HG03575 (cell line): ENCODE measurements at regions not wholly inside any gene's neighbourhood (a gene's known extent, or its start where the extent isn't known, plus 50 kb on each side); places are given as distances from the start of the nearest gene placed in this dataset.
"Not testable (repeated sequence)": the region's sequence is repeated elsewhere in the genome, so short reads cannot be mapped to it uniquely, and the experiment has no call there.

Source experiments
- ATAC-seq: cut with Tn5 transposase; IDR thresholded peaks from one replicate; pipeline ENCODE4 v1.9.1; 2021; ENCODE audit not compliant: unreplicated experiment, insufficient number of reproducible peaks, low FRiP score; ENCODE audit errors: extremely low read depth

- ATAC-seq: no peak
Observed at GRCh38 chr22:48507171-48507570, 1320.5 kb downstream of the BRD1 start.

- no peak for ATAC-seq
Observed at GRCh38 chr22:48506506-48507145, 1321.0 kb downstream of the BRD1 start.

DNA sequence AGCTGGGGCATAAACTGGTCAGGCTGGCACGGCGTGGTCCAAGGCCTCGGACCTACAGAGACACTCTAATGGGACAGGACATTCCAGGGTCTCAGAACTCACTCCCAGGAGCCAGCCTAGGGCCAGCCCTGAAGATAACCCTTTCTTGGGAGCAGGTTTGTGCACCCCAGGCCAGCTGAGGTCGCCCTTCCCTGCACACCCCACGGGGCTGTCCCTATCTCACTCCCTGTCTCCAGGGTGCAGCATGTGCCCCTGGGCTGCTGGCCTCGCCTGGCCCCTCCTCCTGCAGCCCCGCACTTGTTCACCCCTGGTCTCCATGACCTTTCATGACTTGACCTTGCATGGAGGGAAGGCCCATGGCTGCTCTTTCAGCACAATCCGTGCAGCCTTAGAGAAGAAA lies 1321.8 kb downstream of the BRD1 start:
- ATAC-seq: no peak

- ATAC-seq: no peak
Observed at GRCh38 chr22:48504519-48505140, 1323.0 kb downstream of the BRD1 start.

DNA sequence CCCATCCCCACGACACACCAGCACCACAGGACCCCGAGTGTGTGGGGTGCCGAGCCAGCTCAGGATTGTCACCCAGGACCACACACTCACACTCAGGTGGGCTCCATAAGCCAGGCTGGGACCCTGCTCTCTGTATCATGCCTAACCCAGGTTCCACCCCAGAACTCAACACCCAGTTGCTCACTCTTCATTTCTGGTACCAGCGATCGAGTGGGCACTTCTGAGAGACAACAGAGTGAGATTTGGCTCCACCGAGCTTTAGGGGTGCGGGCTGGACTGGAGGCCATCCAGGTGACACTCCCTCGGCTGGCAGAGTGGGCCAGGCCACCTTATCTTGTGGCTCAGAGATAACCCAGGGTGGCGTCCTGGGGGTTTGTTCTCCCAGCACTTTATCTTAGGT lies 1323.8 kb downstream of the BRD1 start:
- no peak for ATAC-seq

- no peak for ATAC-seq
Observed at GRCh38 chr22:48503035-48503625, 1324.5 kb downstream of the BRD1 start.

GRCh38 chr22:48501231-48501750 lies 1326.4 kb downstream of the BRD1 start:
- no peak for ATAC-seq

DNA sequence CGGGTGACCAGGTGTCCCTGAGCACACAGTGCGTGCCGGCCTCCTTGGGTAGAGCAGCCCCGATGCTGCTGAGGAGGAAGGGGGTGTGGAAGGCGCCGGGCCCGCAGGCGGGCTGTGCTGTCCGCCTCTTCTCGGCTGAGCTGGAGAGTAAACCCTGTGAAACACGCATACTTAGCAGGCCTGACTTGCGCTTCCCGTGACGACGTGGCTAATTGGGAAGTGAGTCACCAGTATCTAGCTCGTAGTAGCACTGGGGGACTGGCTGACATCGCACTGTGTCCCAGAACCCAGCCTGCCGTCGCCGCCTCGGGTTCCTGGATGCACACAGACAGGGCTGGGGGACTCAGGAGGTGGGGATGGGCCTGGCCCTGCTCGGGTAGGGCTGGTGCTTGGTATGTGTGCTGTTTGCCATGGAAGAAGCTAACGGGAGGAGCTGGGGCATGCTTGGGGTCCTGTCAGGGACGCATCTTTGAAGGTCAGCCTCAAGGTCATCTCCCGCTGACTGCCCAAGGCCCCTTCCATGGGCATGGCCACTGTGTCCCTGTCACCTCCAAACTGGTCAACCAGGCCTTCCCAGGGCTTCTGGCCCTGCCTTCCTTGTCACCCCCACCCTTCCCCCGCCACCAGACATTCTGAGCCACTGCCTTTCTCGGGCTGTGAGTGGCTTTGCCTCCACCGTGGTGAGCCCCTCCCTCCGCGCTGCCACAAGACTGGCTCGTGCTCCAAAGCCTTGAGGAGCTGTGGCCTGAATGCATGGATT lies 1327.0 kb downstream of the BRD1 start:
- ATAC-seq: no peak

- no peak for ATAC-seq
Observed at GRCh38 chr22:48499456-48500425, 1327.9 kb downstream of the BRD1 start.

DNA sequence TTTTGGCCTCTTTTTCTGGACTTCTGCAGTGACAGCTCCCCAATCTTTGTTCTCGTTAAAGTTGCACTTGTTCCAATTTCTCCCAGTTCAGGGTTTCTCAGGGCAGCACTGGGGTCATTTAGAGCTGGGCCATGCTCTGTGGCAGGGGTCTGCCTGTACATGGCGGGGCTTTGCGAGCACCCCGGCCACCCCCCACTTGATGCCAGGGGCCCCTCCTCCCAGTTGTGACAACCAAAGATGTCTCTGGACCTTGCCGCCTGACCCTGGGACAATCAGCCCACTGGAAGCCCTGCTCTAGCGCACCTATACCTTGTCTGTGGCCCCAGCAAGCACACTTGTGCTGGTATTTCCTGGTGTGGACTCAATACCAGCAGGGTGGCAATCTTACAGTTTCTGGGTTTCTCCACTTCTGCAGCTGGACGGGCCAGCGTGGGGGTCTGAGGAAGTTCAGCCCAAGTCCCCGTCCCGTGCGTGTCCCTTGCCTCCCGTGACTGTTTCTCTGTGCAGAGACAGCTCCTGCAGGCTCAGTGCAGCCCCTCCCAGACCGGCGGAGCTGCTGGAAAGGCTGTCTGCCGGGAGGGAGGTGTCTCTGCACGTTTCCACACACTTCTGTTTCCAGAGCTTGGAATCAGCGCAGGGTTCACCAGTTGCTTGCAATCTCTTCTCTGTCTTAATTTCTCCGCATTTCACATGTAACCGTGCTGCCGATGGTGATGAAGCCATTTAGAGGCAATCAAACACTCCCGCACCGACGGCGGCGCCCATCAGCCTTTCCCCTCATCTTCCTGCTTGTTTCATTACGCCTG lies 1328.9 kb downstream of the BRD1 start:
- ATAC-seq: no peak

DNA sequence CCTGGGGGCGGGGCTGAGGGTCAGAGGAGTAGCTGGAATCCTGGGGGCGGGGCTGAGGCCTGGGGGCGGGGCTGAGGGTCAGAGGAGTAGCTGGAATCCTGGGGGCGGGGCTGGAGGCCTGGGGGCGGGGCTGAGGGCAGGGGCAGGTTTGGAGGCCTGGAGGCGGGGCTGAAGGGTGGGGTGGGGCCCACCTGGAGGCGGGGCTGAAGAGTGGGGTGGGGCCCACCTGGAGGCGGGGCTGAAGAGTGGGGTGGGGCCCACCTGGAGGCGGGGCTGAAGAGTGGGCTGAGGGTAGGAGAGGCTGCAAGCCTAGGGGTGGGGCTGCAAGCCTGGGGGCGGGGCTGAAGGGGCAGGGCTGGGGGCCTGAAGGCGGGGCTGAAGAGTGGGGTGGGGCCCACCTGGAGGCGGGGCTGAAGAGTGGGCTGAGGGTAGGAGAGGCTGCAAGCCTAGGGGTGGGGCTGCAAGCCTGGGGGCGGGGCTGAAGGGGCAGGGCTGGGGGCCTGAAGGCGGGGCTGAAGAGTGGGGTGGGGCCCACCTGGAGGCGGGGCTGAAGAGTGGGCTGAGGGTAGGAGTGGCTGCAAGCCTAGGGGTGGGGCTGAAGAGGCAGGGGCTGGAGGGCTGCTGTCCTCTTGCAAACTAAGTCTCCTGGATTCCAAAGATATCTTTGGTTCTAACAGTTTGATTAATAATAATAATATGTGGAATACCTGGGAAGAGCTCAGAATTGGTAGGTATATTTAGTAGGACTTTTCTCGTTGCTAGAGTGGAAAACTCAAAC lies 1329.7 kb downstream of the BRD1 start:
- ATAC-seq: not testable (repeated sequence)

GRCh38 chr22:48496987-48497650 lies 1330.6 kb downstream of the BRD1 start:
- ATAC-seq: no peak

DNA sequence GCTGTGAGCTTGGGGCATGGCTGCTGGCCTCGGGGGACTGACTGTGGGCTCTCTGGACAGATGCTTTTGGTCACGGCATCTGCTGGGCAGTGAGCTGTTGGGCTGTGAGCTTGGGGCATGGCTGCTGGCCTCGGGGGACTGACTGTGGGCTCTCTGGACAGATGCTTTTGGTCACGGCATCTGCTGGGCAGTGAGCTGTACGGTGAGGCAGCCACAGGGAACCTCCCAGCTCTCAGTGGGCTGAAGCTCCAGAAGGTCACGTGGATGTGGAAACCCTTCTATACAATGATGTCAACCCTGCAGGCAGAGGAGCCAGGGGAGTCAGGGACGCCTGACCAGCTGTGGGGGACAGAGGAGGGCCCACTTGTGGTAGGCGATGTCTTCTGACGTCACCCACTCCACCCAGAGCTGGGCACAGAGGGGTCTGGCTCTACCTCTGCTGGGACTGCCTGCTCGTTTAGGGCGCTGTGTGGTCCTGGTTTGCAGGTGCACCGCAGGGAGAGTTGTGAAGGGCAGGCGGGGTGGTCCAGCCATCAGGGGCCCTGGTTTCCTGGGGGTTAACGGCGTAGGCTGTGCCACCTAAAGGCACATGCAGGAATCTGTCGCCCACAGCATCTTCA lies 1331.3 kb downstream of the BRD1 start:
- ATAC-seq: no peak

GRCh38 chr22:48495751-48496080 lies 1332.0 kb downstream of the BRD1 start:
- ATAC-seq: no peak

- no peak for ATAC-seq
Observed at GRCh38 chr22:48494968-48495750, 1332.5 kb downstream of the BRD1 start.
